Tibial nerve (tissue), 4 donors: ENCODE measurements at regions not wholly inside any gene's neighbourhood (a gene's known extent, or its start where the extent isn't known, plus 50 kb on each side); places are given as distances from the start of the nearest gene placed in this dataset.
A peak's percentile ranks its signal among the peaks of the same experiment; 100 is the strongest.

Source experiments
- DNase-seq, 2 donors: peaks; one replicate each; pipeline ENCODE4 v3.0.0-alpha.2; 2019; ENCODE audit warnings: low spot score in 2 of 2
- H3K27ac ChIP-seq, 4 donors: fragments of 200-600 bp; sonication (generic) in 3 of 4; one replicate each; pipeline ENCODE4 v1.5.1; 2017 to 2019; ENCODE audit warnings: mild to moderate bottlenecking in 1 of 4
- H3K27me3 ChIP-seq, 2 donors: fragments of 200-600 bp; sonication (generic) in 1 of 2; one replicate each; pipeline versions ENCODE4 v1.5.1 to v1.6.0; 2017 to 2019
- H3K36me3 ChIP-seq, 3 donors: fragments of 200-600 bp; sonication (generic); one replicate each; pipeline ENCODE4 v1.5.1; 2018 to 2019
- H3K4me1 ChIP-seq, 4 donors: fragments of 200-600 bp; sonication (generic) in 3 of 4; one replicate each; pipeline ENCODE4 v1.5.1; 2017 to 2019
- H3K4me3 ChIP-seq, 4 donors: fragments of 200-600 bp; sonication (generic) in 3 of 4; one replicate each; pipeline ENCODE4 v1.5.1; 2017 to 2019; ENCODE audit warnings: mild to moderate bottlenecking in 1 of 4, moderate library complexity in 1 of 4
- H3K9me3 ChIP-seq, 4 donors: fragments of 200-600 bp; sonication (generic) in 3 of 4; one replicate each; pipeline ENCODE4 v1.5.1; 2017 to 2019
- EP300 ChIP-seq, 2 donors: sonication (generic); formaldehyde crosslinking; IDR thresholded peaks; one replicate each; pipeline ENCODE4 v1.6.1; 2017; ENCODE audit warnings: antibody characterized with exemption in 2 of 2, mild to moderate bottlenecking in 1 of 2
- POLR2A ChIP-seq, 2 donors: fragments of 450-650 bp; IDR thresholded peaks; one replicate each; pipeline ENCODE4 v1.6.1; 2017; ENCODE audit warnings: antibody characterized with exemption in 2 of 2, mild to moderate bottlenecking in 2 of 2, moderate library complexity in 2 of 2
- WGBS, 2 donors: methylation state at CpG; one replicate each; pipeline ENCODE4 v1.1.5; 2018; 5-methylcytosine and 5-hydroxymethylcytosine counted together
- TF ChIP-seq, protein P1 (sequence below), 5 experiments: fragments of 200-600 bp in 3 of 5; fragments of 450-650 bp in 2 of 5; sonication (generic) in 3 of 5; IDR thresholded peaks; one replicate each; pipeline ENCODE4 v1.5.1; 2016 to 2019; ENCODE audit warnings: antibody characterized with exemption in 5 of 5, mild to moderate bottlenecking in 3 of 5, moderate library complexity in 2 of 5

DNA sequence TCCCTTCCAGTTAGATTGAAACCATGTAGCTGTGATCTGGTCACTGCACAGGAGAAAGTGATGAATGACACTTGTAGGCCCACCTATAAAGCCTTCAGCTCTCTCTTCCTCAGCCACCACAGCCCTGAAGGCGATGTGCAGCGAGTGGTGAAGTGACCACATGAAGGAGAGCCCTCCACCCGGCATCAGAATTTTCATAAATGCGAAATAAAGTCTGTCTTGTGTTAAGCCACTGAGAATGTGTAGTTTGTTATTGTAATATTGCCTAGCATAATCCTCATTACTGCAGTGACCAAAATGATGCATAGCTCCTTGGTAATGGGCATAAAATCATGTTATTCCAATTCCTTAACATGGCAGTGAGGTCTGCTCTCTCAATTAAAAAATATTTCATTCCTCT is 122.1 kb upstream of the LYPLAL1 start:
- no peak for TF ChIP-seq POLR2A (IDR thresholded peaks at IDR 0.05)
- TF ChIP-seq, protein P1, sequence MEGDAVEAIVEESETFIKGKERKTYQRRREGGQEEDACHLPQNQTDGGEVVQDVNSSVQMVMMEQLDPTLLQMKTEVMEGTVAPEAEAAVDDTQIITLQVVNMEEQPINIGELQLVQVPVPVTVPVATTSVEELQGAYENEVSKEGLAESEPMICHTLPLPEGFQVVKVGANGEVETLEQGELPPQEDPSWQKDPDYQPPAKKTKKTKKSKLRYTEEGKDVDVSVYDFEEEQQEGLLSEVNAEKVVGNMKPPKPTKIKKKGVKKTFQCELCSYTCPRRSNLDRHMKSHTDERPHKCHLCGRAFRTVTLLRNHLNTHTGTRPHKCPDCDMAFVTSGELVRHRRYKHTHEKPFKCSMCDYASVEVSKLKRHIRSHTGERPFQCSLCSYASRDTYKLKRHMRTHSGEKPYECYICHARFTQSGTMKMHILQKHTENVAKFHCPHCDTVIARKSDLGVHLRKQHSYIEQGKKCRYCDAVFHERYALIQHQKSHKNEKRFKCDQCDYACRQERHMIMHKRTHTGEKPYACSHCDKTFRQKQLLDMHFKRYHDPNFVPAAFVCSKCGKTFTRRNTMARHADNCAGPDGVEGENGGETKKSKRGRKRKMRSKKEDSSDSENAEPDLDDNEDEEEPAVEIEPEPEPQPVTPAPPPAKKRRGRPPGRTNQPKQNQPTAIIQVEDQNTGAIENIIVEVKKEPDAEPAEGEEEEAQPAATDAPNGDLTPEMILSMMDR (IDR thresholded peaks at IDR 0.05) = no peak
- TF ChIP-seq EP300 (IDR thresholded peaks at IDR 0.05) = no peak
- Histone ChIP-seq H3K4me3 (no peak overlapping the region), H3K4me1 (no peaks in the 10 kb centered on the region), H3K27ac (no peak overlapping the region), H3K36me3 (no peaks in the 10 kb centered on the region), H3K9me3 (no peaks in the 10 kb centered on the region), H3K27me3 (no peaks in the 10 kb centered on the region)
- no peak for DNase-seq
- 85 to 96% methylated on average over 4 of the region's 4 CpGs for WGBS, 2 donors

DNA sequence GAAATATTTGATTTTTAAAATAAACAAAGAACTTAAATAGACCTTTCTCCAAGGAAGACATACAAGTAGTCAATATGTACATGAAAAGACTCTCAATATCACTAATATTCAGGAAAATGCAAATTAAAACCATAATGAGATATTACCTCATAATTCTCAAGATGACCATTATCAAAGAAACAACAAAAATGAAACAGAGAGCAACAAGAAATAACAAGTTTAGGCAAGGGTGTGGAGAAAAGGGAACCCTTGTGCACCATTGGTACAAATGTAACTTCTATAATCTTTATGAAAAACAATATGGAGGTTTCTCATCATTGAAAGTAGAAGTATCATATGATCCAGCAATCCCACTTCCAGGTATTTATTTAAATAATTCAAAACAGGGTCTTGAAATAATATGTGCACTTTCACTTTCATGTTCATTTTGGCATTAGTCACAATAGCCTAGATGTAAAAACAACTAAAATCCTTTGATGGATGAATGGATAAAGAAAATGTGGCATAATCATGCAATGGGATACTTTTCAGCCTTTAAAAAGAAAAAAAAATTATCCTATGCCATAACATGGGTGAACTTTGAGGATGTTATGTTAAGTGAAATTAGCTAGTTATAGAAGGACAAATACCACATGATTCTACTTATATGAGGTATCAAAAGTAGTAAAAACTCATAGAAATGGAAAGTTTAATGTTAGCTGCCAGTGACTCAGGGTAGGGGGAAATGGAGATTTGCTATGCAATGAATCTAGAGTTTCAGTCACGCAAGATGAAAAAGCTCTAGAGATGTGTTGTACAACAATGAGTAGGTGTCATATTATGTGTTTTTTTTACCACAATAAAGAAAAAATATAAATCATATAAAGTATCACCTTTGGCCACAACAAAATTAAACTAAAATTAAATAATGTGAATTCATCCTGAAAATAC is 114.5 kb upstream of the LYPLAL1 start:
- DNase-seq = no peak
- TF ChIP-seq, protein P1 (IDR thresholded peaks at IDR 0.05) = no peak
- TF ChIP-seq EP300 (IDR thresholded peaks at IDR 0.05) (no peak), POLR2A (IDR thresholded peaks at IDR 0.05) (no peak)
- H3K9me3 ChIP-seq = peaks cover 0 to 4% (median 1%) of the 10 kb centered on the region in 4 donors
- H3K27me3 ChIP-seq = no peaks in the 10 kb centered on the region
- 91 to 100% methylated on average over 1 of the region's 1 CpG for WGBS, 2 donors
- no peak overlapping the region for H3K27ac ChIP-seq
- H3K36me3 ChIP-seq = no peaks in the 10 kb centered on the region
- no peaks in the 10 kb centered on the region for H3K4me1 ChIP-seq
- no peak overlapping the region for H3K4me3 ChIP-seq

DNA sequence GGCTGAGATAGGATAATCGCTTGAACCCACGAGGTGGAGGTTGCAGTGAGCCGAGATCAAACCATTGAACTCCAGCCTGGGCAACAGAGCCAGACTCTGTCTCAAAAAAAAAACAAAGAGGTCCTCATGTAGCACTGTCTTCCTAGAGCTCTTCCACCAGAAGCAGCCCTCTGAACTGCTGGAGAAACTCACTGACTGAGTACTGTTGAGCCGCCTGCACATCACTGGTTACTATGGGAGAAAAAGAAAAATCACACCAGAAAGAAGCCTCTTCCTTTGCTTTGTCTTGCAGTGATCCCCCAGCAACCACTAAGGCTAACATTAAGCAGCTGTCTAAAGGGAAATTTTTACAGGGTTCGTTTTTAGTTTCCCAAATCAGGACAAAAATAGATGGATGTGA is 112.9 kb upstream of the LYPLAL1 start:
- Histone ChIP-seq H3K4me1 (peaks cover 0 to 2% (median 0%) of the 10 kb centered on the region in 4 donors), H3K27me3 (no peaks in the 10 kb centered on the region), H3K4me3 (no peak overlapping the region), H3K9me3 (peaks cover 0 to 4% (median 1%) of the 10 kb centered on the region in 4 donors), H3K36me3 (no peaks in the 10 kb centered on the region), H3K27ac (no peak overlapping the region)
- DNase-seq = no peak
- 91 to 96% methylated on average over 5 of the region's 5 CpGs for whole genome bisulfite sequencing, 2 donors
- no peak for TF ChIP-seq EP300 (IDR thresholded peaks at IDR 0.05)
- no peak for TF ChIP-seq POLR2A (IDR thresholded peaks at IDR 0.05)
- TF ChIP-seq, protein P1 (IDR thresholded peaks at IDR 0.05) = no peak

DNA sequence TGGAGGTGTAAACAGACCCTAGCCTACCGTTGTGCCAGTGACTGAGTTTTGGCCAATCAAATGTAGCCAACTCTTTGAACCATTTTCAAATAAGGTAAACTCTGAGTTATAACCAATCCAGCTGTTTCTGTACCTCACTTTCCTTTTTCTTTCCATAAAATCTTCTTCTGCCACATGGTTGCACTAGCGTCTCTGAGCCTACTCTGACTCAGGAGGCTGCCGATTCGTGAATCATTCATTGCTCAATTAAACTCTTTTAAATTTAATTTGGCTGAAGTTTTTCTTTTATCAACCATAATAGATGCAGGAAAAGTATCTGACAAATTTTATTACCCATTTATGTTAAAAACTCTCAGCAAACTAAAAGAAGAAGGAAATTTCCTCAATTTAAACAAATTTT is 111.5 kb upstream of the LYPLAL1 start:
- Histone ChIP-seq H3K27me3 (no peaks in the 10 kb centered on the region), H3K9me3 (peaks cover 0 to 4% (median 1%) of the 10 kb centered on the region in 4 donors), H3K4me3 (no peak overlapping the region), H3K36me3 (no peaks in the 10 kb centered on the region), H3K27ac (no peak overlapping the region), H3K4me1 (peaks cover 0 to 16% (median 5%) of the 10 kb centered on the region in 4 donors)
- no peak for TF ChIP-seq EP300 (IDR thresholded peaks at IDR 0.05)
- TF ChIP-seq POLR2A (IDR thresholded peaks at IDR 0.05) = no peak
- TF ChIP-seq, protein P1 (IDR thresholded peaks at IDR 0.05) = no peak
- no peak for DNase-seq
- WGBS, 2 donors = 95 to 96% methylated on average over 4 of the region's 4 CpGs

DNA sequence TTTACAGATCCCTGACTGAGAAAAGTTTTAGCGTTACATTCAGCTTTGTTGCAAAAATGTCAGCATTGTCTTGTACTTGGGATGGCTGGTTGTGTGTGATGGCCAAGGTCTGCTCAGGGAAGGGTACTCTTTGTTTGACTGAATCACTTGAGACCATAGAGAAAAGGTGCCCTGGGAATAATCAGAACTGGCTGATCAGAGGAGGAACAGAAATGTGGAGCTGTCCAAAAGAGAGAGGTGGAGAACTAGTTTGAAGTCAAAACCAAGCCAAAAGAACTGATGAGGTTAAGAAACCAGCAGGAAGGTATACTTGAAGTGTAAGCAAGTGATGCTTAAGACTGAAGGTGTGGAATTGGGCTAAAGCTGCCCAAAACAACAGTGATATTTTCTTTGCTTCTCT is 107.6 kb upstream of the LYPLAL1 start:
- DNase-seq = no peak
- TF ChIP-seq, protein P1 (IDR thresholded peaks at IDR 0.05) = no peak
- TF ChIP-seq EP300 (IDR thresholded peaks at IDR 0.05) (no peak), POLR2A (IDR thresholded peaks at IDR 0.05) (no peak)
- Histone ChIP-seq H3K4me3 (no peak overlapping the region), H3K27me3 (no peaks in the 10 kb centered on the region), H3K36me3 (no peaks in the 10 kb centered on the region), H3K4me1 (peaks cover 0 to 18% (median 5%) of the 10 kb centered on the region in 4 donors), H3K9me3 (no peaks in the 10 kb centered on the region), H3K27ac (peak overlapping the region in 1 of 4 donors; percentile 50)
- 64 to 67% methylated on average over 1 of the region's 1 CpG for WGBS, 2 donors
